Caki2 (cell line): ENCODE measurements at regions not wholly inside any gene's neighbourhood (a gene's known extent, or its start where the extent isn't known, plus 50 kb on each side); places are given as distances from the start of the nearest gene placed in this dataset.
"Not testable (repeated sequence)": the region's sequence is repeated elsewhere in the genome, so short reads cannot be mapped to it uniquely, and the experiment has no call there.

Experiments
- DNase-seq: peaks from one replicate; pipeline ENCODE4 v3.0.0-alpha.2; 2015; ENCODE audit warnings: low read depth
- in situ Hi-C: cut with HindIII; loops from 2 replicates; pipeline ENCODE4 v1.10.0; 2016; ENCODE audit warnings: low sequenced_read_pairs, low pct_unique_long_range_greater_than_20kb, mixed read lengths

DNA sequence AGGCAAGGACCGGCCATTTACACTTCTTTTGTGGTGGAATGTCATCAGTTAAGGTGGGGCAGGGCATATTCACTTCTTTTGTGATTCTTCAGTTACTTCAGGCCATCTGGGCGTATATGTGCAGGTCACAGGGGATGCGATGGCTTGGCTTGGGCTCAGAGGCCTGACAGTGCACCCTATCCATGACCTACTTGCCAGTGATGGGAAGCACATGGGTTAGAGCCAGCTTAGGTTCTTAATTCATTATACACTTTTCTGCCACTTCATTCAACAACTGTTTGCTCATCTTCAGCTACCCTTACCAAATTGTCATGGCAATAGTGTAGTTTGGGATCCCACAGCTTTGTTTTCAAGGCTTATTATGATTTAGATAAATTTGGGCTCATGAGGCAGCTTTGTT lies 56.9 kb upstream of the TRHDE start:
- in situ Hi-C loops = not testable (repeated sequence)

GRCh38 chr12:72219937-72220336 lies 52.2 kb upstream of the TRHDE start:
- in situ Hi-C loops = no loop called here
- no peak for DNase-seq

More for the DNA sequence above, 56.9 kb upstream of the TRHDE start:
- not testable (repeated sequence) for DNase-seq
